ENCODE measurements at regions not wholly inside any gene's neighbourhood (a gene's known extent, or its start where the extent isn't known, plus 50 kb on each side); places are given as distances from the start of the nearest gene placed in this dataset.

DNA sequence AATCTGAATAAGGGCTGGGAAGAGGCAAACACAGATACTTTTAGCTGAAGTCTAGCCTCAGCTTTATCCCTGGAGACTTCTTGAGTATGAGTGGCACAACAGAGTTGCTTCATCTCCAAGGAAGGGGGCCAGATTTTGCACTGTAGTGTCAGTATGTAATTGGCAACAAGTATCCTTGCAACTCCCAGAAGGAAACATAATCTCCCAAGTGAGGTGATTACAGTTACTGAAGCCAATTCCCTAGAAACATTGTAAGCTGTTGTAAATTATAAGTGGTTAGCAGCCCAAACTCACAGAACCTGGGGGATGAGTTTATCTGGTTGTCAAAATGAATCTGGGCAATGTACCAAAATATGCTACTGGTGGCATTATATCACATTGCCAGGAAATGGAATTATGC lies 2065.7 kb upstream of the PCDH20 start:
- TF ChIP-seq, protein P1, sequence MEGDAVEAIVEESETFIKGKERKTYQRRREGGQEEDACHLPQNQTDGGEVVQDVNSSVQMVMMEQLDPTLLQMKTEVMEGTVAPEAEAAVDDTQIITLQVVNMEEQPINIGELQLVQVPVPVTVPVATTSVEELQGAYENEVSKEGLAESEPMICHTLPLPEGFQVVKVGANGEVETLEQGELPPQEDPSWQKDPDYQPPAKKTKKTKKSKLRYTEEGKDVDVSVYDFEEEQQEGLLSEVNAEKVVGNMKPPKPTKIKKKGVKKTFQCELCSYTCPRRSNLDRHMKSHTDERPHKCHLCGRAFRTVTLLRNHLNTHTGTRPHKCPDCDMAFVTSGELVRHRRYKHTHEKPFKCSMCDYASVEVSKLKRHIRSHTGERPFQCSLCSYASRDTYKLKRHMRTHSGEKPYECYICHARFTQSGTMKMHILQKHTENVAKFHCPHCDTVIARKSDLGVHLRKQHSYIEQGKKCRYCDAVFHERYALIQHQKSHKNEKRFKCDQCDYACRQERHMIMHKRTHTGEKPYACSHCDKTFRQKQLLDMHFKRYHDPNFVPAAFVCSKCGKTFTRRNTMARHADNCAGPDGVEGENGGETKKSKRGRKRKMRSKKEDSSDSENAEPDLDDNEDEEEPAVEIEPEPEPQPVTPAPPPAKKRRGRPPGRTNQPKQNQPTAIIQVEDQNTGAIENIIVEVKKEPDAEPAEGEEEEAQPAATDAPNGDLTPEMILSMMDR (IDR thresholded peaks at IDR 0.05), result no peak
- no peak for TF ChIP-seq ZFX (IDR thresholded peaks at IDR 0.05; ENCODE audit: borderline replicate concordance)

Data from 22Rv1 (cell line).